Activated effector memory CD4-positive, alpha-beta T cell treated with Interleukin-2 at 50 U/mL for 16 hours (primary cell): ENCODE measurements at regions not wholly inside any gene's neighbourhood (a gene's known extent, or its start where the extent isn't known, plus 50 kb on each side); places are given as distances from the start of the nearest gene placed in this dataset.
"Not testable (repeated sequence)": the region's sequence is repeated elsewhere in the genome, so short reads cannot be mapped to it uniquely, and the experiment has no call there.

Experiments used
- DNase-seq: peaks from one replicate; pipeline ENCODE4 v3.0.0-alpha.2; 2020

DNA sequence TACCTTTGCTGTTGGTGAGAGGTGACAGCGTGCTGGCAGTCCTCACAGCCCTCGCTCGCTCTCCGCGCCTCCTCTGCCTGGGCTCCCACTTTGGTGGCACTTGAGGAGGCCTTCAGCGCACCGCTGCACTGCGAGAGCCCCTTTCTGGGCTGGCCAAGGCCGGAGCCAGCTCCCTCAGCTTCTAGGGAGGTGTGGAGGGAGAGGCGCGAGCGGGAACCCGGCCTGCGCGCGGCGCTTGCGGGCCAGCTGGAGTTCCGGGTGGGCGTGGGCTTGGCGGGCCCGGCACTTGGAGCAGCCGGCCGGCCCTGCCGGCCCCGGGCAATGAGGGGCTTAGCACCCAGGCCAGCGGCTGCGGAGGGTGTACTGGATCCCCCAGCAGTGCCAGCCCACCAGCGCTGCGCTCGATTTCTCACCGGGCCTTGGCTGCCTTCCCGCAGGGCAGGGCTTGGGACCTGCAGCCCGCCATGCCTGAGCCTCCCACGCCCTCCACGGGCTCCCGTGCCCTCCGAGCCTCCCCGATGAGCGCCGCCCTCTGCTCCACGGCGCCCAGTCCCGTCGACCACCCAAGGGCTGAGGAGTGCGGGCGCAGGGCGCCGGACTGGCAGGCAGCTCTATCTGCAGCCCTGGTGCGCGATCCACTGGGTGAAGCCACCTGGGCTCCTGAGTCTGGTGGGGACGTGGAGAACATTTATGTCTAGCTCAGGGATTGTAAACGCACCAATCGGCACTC, 700.3 kb downstream of the CDH18 start:
- not testable (repeated sequence) for DNase-seq

GRCh38 chr5:19288311-19288710, 699.7 kb downstream of the CDH18 start:
- DNase-seq, result not testable (repeated sequence)

DNA sequence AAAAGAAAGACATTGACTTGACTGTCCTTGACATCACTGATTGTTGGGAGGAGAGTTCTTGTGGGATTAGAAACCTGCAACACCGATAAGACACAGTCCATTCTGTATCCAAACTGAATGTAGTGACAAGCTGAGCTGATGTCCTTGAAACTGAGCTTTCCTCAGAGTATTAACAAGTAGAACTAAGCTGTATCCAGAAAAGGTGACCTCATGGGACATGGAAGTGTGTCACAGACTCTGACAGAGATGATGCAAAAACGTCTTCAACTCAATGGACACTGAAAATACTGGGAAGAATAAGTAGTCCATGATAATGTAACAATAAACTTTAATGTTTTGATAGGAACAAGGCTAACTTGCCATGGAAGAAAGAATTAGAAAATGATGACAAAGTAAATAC, 690.1 kb downstream of the CDH18 start:
- DNase-seq, result no peak

DNA sequence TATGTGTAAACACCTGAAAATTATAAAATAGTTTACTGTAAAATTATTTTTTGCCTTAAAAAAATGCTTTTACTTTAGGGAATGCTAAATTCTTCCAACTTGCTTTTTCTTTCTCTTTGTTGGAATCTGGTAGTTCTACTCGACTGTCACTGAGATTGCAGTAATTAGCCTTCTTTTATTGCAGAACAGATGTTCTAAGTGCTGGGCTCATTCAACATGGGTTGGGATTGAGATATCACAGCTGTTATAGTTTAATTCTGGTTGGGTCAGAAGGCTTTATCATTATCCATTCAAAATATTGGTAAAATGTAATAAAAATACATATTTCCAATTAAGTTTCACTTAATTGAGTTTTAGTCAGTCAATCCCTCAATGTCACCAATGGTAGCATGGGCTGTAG, 686.7 kb downstream of the CDH18 start:
- no peak for DNase-seq

DNA sequence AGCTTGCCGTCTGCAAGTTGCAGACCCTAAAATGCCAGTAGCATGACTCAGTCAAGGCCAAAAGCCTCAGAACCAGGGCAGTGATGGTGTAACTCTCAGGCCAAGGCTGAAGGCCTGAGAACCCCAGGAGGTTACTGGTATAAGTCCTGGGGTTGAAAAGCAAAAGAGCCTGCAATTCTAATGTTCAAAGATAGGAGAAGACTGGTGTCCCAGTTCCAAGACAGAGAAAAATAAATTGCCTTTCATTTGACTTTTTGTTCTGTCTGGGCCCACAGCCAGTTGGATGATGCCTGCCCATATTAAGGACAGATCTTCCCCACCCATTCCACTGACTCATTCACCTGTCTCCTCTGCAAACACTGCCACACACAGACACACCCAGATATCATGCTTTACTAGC, 673.2 kb downstream of the CDH18 start:
- no peak for DNase-seq

DNA sequence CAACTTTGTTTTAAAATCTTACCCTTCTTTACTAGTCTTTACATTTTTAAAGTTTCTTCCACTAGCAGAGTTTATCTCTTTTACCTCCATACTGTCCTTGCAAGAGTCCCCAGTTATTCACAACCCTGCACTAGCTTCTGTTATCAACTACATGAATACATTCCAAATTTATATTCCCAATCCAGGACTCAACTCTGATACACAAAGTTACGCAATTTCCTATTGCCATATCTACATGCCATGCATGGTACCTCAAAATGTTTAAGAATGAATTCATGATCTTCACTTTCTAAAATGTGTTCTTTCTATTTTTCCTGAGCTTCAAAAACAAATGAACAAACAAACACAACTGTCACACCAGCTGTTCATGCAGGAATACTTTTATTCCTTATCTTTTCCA, 668.7 kb downstream of the CDH18 start:
- DNase-seq, result no peak

- DNase-seq, result no peak
Measured at GRCh38 chr5:19322716-19323485, 665.1 kb downstream of the CDH18 start.

GRCh38 chr5:19334278-19334677, 653.7 kb downstream of the CDH18 start:
- no peak for DNase-seq

DNA sequence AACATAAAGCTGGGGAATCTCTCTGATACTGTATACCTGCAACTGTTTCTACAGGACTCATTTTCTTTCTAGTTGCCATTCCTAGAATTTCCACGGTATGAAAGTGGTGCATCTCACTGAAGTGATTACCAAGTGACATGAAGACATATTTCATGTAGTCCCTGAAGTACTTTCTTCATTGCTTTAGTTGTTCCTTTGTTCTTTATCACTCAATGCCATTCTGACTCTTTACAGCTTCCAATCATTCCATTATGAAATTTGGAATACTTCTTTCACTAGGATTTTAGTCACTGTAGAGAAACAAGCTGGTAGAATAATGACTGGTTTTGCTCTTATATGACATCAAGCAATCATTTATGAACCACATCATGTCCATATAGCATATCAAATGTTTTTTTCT, 645.1 kb downstream of the CDH18 start:
- DNase-seq, result no peak

DNA sequence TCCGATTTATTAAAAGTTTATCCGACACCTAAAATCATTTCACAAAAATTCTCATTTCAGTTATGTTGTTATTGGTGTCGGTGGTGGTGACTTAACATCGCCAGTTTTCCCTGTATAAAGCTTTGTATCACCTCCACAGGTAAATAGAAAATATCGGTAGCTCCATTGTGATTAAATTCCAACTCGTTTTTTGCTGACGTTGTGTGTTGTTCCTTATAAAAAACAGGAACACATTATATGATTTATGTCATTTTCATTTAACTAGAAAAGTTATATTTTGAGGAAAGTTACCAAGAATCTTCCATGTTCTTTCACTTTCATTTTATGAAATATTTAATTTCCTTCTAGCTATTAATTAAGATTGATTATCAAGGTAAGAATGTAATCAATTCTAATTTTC, 635.9 kb downstream of the CDH18 start:
- no peak for DNase-seq

DNA sequence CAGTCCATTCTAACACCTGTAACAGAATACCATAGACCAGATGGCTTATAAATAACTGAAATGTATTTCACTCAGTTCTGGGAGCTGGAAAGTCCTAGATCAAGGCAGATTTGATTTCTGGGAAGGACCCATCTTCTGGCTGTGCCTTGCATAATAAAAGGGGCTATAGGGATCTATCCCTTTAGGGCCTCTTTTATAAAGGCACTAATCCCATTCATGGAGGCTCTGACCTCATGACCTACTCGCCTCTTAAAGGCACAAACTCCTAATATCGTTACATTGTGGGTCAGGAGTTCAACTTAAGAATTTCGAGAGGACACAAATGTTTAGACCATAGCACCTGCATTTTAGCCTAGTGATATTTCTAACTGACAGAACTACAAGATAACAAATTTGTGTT, 619.0 kb downstream of the CDH18 start:
- no peak for DNase-seq

GRCh38 chr5:19369561-19369960, 618.4 kb downstream of the CDH18 start:
- DNase-seq, result no peak

DNA sequence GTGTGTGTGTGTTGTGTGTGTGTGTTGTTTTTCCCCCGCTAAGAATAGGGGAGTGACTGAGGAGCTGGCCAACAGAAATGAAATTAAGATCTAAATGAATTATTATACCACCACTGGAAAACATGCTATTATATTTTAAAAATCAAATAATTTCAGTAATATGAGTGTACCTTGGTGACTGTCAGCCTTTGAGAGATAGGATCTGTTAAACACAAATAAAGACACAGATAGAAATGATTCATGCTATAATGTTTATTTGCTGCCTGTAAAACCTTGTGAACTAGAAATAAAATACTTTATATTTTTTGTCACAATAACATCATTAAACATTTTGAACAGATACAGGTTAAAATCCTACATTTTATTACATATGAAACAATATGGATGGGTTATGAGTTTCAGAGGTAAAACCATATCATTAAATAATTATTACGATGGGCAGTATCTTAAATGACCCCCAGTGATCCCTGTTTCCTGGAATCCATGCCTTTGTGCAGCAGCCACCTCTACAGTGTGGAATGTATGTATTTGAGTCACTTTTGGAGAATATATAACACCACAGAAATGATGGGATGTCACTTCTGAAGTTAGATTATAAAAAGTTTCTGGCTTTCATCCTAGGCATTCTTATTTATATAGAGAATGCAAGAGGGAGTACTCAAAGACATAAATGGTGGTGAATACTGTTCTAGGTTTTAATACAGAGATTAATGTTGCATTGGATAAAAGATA, 617.2 kb downstream of the CDH18 start:
- no peak for DNase-seq

- no peak for DNase-seq
Measured at GRCh38 chr5:19388391-19388790, 599.6 kb downstream of the CDH18 start.

DNA sequence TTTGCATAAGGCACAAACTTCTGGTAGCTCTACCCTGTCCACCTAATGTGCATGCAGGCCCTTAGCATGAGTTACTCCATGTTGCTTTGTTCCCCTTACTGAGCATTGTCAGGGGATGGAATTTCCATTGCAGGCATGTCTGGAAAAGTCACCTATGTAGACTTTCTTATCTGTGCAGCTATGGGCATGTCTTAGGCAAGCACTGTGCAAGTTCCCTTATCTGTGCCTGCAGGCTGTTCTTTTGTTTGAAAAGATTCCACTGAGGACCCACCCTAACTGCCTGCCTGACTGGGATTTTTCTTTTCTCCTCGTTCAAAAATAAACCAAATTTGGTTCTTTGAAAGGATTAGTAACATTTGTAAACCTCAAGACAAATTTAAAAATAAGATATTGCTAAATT, 587.0 kb downstream of the CDH18 start:
- no peak for DNase-seq

DNA sequence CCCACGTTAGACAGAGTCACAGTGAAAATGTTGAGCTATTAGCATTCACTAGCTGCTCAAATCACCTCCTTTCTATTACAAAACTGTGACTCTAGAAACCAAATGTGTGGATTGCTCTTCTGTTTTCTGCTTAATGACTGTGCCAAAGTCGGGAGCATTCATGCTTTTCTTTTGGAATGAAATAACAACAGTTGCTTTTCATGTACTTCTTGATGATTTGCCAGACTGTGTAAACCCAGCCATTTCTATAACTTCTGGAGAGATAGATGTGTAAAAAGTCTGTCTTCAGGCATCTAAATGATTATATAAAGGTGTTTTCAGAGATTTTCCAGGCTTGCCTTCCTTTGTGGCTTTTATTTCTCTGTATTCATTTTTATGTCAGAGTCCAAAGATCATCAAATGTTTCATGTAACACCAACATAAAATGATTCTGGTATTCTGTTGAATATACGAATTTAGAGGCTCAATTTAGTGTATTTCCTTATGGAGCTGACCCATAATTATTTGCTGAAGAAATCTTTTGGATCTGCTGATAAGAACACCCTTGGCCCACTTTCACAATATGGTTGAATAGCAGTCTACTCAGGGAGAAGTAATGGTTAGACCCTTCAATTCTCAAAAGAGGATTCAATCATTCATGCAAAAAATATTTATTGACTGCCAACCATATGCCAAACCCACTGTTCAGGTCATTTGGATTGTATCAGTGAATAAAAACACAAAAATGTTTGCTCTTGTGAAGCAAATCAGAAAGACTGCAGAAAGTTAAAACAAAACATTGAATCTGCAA, 581.2 kb downstream of the CDH18 start:
- DNase-seq, result no peak

DNA sequence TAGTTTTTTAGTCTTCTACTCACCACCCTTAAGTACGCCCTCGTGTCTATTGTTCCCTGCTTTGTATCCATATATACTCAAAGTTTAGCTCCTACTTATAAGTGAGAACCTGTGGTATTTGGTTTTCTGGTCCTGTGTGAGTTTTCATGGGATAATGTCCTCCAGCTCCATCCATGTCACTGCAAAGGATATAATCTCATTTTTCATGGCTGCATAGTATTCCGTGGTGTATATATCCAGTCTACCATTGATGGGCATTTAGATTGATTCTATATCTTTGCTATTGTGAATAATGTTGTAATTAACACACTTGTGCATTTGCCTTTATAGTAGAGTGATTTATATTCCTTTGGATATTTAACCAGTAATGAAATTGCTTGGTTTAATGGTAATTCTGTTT, 579.9 kb downstream of the CDH18 start:
- DNase-seq, result no peak

GRCh38 chr5:19411936-19412335, 576.1 kb downstream of the CDH18 start:
- no peak for DNase-seq
